Dedifferentiated amniotic fluid mesenchymal stem cell (primary cell): ENCODE measurements at regions not wholly inside any gene's neighbourhood (a gene's known extent, or its start where the extent isn't known, plus 50 kb on each side); places are given as distances from the start of the nearest gene placed in this dataset.

Source experiments
- DNase-seq: peaks from one replicate; pipeline ENCODE4 v3.0.0-alpha.2; 2016; ENCODE audit errors: extremely low spot score

- DNase-seq, result no peak
Measured at GRCh38 chr5:167307042-167307441, 984.4 kb upstream of the WWC1 start.

GRCh38 chr5:167308466-167308865 is 983.0 kb upstream of the WWC1 start:
- DNase-seq, result no peak

GRCh38 chr5:167309941-167310517 is 981.4 kb upstream of the WWC1 start:
- DNase-seq, result no peak

- no peak for DNase-seq
Measured at GRCh38 chr5:167311340-167311739, 980.1 kb upstream of the WWC1 start.

GRCh38 chr5:167312225-167312624 is 979.2 kb upstream of the WWC1 start:
- DNase-seq, result no peak

- no peak for DNase-seq
Measured at GRCh38 chr5:167315762-167316161, 975.7 kb upstream of the WWC1 start.

GRCh38 chr5:167317884-167318283 is 973.6 kb upstream of the WWC1 start:
- no peak for DNase-seq

GRCh38 chr5:167319243-167319642 is 972.2 kb upstream of the WWC1 start:
- no peak for DNase-seq

GRCh38 chr5:167320019-167320418 is 971.4 kb upstream of the WWC1 start:
- DNase-seq, result no peak

- no peak for DNase-seq
Measured at GRCh38 chr5:167332309-167332708, 959.1 kb upstream of the WWC1 start.

GRCh38 chr5:167336161-167336560 is 955.3 kb upstream of the WWC1 start:
- no peak for DNase-seq

- DNase-seq, result no peak
Measured at GRCh38 chr5:167339205-167339604, 952.2 kb upstream of the WWC1 start.

- no peak for DNase-seq
Measured at GRCh38 chr5:167346461-167346860, 945.0 kb upstream of the WWC1 start.

GRCh38 chr5:167348251-167348926 is 943.1 kb upstream of the WWC1 start:
- DNase-seq, result no peak

GRCh38 chr5:167348980-167349379 is 942.5 kb upstream of the WWC1 start:
- DNase-seq, result no peak

GRCh38 chr5:167351316-167351715 is 940.1 kb upstream of the WWC1 start:
- DNase-seq, result no peak

GRCh38 chr5:167352801-167353200 is 938.6 kb upstream of the WWC1 start:
- no peak for DNase-seq

- no peak for DNase-seq
Measured at GRCh38 chr5:167355346-167355745, 936.1 kb upstream of the WWC1 start.

- DNase-seq, result no peak
Measured at GRCh38 chr5:167356374-167356773, 935.1 kb upstream of the WWC1 start.

- no peak for DNase-seq
Measured at GRCh38 chr5:167358868-167359492, 932.5 kb upstream of the WWC1 start.

- no peak for DNase-seq
Measured at GRCh38 chr5:167361795-167362194, 929.6 kb upstream of the WWC1 start.

GRCh38 chr5:167363065-167363464 is 928.4 kb upstream of the WWC1 start:
- DNase-seq, result no peak

- DNase-seq, result no peak
Measured at GRCh38 chr5:167375125-167375524, 916.3 kb upstream of the WWC1 start.
